ENCODE measurements at regions not wholly inside any gene's neighbourhood (a gene's known extent, or its start where the extent isn't known, plus 50 kb on each side); places are given as distances from the start of the nearest gene placed in this dataset.

DNA sequence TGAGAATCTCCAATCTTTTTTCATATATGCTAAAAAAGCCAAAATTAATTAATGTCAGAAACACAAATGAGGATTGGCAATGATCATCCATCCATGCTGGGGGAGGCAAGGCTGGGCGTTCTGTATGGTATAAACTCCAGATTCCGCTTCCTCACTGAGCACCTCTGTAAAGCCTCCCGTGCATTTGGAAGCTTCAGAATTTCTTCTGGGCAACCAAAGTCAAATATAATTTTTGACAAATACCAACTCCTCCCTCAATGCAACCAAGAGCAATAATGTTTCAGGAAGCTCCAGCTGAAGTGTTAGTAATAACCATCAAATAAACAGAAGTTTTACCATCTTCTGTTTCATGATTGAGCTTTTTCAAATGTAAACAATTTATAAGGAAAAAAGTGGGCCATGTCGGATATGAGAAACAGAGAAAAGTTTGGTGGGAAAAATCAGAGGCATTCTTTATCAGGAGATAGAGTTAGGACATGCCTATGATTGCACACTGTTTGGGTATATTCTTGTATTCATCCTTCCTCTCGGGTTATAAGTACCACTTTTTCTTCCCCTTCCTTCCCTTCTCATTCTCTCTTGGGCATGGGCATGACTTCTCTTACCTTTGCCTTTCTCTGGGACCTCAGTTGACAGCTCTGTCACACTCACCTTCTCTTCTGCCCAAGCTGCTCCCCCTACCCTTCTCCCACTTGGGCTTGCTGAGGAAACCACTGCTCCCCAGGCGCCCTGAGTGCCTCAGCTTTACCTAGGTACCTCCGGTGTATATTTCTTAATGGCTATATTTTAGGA is 149.5 kb upstream of the ZEB2 start:
- H3K27ac Mint-ChIP-seq, result no peak overlapping the region

DNA sequence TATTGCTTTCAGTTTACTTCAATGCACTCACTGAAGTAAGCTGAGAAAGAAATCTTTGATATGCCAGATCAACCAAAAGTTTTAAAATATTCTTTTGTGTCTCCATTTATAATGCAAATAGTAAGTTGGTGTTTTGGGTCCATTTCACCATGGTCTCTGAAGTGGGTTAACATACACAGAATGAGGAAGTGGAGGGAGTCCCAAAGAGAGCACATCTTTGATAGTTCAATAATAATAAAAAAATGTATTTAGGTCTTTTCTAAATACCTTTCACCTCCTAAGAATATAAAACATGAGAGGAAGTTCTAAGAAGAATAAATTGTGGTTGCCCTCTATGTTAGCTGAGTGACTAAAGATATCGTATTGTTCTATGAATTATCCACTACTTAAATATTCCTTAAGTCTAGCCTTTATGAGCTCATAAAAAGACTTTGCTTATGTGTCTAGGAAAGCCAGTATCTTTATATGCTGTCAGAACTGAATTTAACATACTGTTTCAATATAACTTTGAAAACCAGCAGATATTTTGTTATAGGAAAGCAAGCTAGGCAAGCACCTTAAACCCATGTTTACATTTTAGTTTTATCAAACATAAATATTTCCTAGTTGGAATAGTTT is 148.7 kb upstream of the ZEB2 start:
- Mint-ChIP-seq H3K36me3 (no peaks in the 10 kb centered on the region), H3K9me3 (no peaks in the 10 kb centered on the region), H3K4me3 (no peak overlapping the region), H3K27me3 (peaks cover 5% of the 10 kb centered on the region), H3K27ac (no peak overlapping the region), H3K4me1 (ENCODE audit: low read depth) (no peaks in the 10 kb centered on the region)
- CTCF ChIA-PET, result no interaction called here
- no peak for DNase-seq
- POLR2A ChIA-PET, result no interaction called here
- intact Hi-C loops (cut with micrococcal nuclease), result no loop called here

More for the DNA sequence above, 149.5 kb upstream of the ZEB2 start:
- intact Hi-C loops (cut with micrococcal nuclease), result no loop called here
- H3K27me3 Mint-ChIP-seq, result peaks cover 5% of the 10 kb centered on the region
- no peaks in the 10 kb centered on the region for H3K9me3 Mint-ChIP-seq
- H3K4me3 Mint-ChIP-seq, result no peak overlapping the region
- DNase-seq, result no peak
- H3K4me1 Mint-ChIP-seq (ENCODE audit: low read depth), result no peaks in the 10 kb centered on the region
- ChIA-PET POLR2A (no interaction called here), CTCF (no interaction called here)
- H3K36me3 Mint-ChIP-seq, result no peaks in the 10 kb centered on the region

DNA sequence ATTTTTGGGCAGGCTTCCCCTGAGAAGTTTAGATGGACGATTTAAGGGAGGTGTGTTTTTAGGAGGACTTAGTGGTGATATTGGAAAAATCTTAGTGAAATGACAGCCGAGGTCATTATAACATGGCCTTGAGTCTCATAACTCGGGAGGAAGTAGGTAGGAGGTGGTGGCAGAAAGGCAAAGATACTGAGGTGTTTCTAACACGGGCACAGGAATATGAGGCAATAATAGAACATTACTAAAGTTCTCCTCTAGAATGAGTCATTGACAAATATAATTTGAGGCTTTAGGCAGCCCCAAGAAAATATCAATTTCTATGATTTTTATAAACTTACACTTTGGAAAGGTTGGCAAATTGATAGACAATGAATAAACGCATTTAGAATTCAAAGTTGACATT is 146.1 kb upstream of the ZEB2 start:
- Mint-ChIP-seq H3K4me1 (ENCODE audit: low read depth) (no peaks in the 10 kb centered on the region), H3K36me3 (no peaks in the 10 kb centered on the region), H3K27me3 (peaks cover 5% of the 10 kb centered on the region), H3K4me3 (no peak overlapping the region), H3K9me3 (no peaks in the 10 kb centered on the region), H3K27ac (no peak overlapping the region)
- ChIA-PET CTCF (no interaction called here), POLR2A (no interaction called here)
- no peak for DNase-seq
- intact Hi-C loops (cut with micrococcal nuclease), result no loop called here

DNA sequence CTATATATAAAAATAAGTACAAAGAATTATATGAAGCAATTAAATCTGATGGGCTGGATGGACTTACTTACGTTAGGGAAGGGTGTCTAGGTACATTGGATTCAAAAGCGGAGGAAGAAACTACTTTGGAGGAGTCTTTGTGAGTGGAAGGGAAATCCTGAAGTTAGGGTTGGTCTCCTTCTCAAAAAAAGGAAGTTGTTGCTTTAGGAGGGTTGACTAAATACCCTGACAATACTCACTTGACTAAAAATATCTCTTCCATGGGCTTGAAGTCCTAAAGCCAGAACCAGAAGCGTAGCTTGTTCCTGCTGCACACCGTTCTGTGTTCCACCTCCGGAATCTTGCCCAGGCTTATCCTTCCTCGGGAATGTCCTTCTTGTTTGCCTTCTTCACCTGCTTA is 143.3 kb upstream of the ZEB2 start:
- no peaks in the 10 kb centered on the region for H3K36me3 Mint-ChIP-seq
- DNase-seq, result no peak
- H3K4me3 Mint-ChIP-seq, result no peak overlapping the region
- H3K27me3 Mint-ChIP-seq, result peaks cover 3% of the 10 kb centered on the region
- no peak overlapping the region for H3K27ac Mint-ChIP-seq
- no peaks in the 10 kb centered on the region for H3K4me1 Mint-ChIP-seq (ENCODE audit: low read depth)
- ChIA-PET CTCF (no interaction called here), POLR2A (no interaction called here)
- intact Hi-C loops (cut with micrococcal nuclease), result no loop called here
- H3K9me3 Mint-ChIP-seq, result no peaks in the 10 kb centered on the region

DNA sequence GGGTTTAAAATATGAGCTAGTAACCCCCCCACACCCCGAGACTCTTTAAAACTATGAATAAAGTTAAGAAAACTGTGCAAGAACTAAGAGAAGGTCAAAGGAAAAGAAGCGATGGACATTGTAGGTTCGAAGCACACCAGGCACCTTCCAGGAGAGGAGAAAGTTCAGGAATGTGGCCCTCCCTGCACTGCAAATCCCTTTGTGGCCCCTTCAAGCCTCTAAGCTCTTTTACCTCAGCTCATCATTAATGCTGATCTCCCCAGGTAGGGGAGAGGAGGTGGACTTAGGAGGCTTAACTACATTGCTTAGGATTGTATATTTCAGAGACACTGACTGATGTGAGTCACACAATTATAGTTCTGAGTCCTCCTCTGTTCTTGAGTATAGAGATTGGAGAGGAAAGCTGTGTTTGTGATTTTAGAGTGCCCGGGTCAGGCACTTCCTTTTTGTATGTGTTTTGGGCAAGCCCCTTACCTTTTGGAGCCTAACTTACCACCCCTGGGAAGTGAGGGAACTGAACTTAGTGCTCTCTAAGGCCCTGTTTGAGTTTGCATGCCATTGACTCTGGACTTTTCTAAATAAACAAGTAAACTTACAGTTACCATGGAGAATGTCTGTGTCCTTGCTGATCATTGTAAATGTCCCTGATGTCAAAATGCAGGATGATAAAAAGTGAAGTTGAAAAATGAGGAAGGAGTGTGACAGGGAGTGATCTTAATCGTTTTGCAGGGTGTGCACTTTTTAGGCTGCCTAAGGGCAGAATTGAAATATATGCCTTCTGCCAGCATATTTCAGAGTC is 140.8 kb upstream of the ZEB2 start:
- H3K27me3 Mint-ChIP-seq, result peaks cover 3% of the 10 kb centered on the region
- CTCF ChIA-PET, result no interaction called here
- H3K27ac Mint-ChIP-seq, result no peak overlapping the region
- no peak for DNase-seq
- H3K36me3 Mint-ChIP-seq, result no peaks in the 10 kb centered on the region
- no peaks in the 10 kb centered on the region for H3K9me3 Mint-ChIP-seq
- H3K4me1 Mint-ChIP-seq (ENCODE audit: low read depth), result no peaks in the 10 kb centered on the region
- H3K4me3 Mint-ChIP-seq, result no peak overlapping the region
- POLR2A ChIA-PET, result no interaction called here
- intact Hi-C loops (cut with micrococcal nuclease), result no loop called here

DNA sequence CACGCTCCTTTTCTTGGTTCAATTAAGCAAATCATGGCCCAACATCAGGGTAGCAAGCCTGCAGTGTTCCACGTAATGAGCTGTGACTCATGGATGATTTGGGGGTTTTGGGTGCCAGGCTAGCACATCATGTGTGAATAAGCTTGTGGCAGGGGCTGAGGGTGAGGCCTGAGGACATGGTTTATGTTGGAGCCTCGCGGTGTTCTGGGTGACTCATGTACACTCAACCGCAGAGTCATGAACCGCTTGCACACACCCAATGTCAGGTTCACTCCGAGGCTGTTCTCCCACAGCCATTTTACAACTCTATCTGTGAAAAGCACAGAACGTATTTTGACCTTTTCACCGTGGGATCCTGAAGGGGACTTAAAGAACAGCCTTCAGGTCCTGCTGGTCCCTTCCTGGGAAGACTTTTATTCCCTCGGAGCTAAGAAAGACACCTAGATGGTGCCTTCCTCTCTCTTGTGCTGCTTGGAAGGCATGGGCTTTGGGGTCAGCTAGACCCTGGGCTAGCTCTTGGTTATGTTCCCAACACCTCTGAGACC is 139.9 kb upstream of the ZEB2 start:
- Mint-ChIP-seq H3K4me3 (no peak overlapping the region), H3K4me1 (ENCODE audit: low read depth) (no peaks in the 10 kb centered on the region), H3K27me3 (peaks cover 3% of the 10 kb centered on the region), H3K36me3 (no peaks in the 10 kb centered on the region), H3K9me3 (no peaks in the 10 kb centered on the region), H3K27ac (no peak overlapping the region)
- ChIA-PET POLR2A (no interaction called here), CTCF (no interaction called here)
- DNase-seq, result peak; percentile 56
- intact Hi-C loops (cut with micrococcal nuclease), result no loop called here

DNA sequence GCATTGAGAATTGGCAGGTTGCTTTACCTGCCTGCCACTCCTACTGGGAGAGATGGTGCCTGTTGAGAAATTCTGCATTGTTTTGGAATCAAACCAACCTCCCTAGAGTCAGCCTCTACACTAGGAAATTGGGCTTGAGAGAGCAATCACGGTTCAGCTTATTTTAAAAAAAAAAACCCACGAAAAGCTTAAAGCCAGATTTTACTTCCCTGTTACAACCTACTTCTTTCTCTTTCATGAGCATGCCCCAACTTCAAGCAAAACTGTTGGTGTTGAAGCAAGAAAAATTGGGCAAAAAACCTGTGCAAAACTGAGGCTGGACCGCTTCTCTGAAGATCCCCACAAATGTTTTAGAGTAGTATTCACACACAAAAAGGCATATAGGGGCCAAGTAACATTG is 134.6 kb upstream of the ZEB2 start:
- CTCF ChIA-PET, result no interaction called here

DNA sequence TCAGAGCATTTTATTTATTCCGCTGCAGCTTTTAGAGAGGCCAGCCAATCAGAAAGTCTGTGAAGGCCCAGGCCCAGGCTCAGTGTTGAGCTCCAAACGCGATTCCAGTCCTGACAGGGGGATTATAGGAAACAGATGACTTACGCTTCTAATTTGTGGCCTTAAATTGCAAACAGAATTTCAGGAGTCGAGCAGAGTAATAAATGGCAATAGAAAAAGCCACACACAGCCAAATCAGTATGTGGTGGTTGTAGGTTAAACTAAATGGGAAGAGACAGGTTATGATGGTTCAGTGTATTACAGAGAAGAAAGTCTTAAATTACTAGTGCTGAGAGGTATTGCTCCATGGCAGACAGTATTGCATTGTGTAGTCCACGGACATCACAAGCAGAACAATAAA is 131.0 kb upstream of the ZEB2 start:
- Mint-ChIP-seq H3K27me3 (peaks cover 2% of the 10 kb centered on the region), H3K9me3 (no peaks in the 10 kb centered on the region), H3K4me1 (ENCODE audit: low read depth) (no peaks in the 10 kb centered on the region), H3K36me3 (no peaks in the 10 kb centered on the region), H3K4me3 (no peak overlapping the region), H3K27ac (no peak overlapping the region)
- ChIA-PET CTCF (interaction anchor here (0.6 kb wide), 1 partner anchor 26 kb away, joined by 4 read pairs; no protein-coding TSS in a partner anchor), POLR2A (interaction anchor here (0.7 kb wide), 1 partner anchor 57 kb away, joined by 3 read pairs; no protein-coding TSS in a partner anchor)
- DNase-seq, result no peak
- intact Hi-C loops (cut with micrococcal nuclease), result no loop called here

More for the DNA sequence above, 134.6 kb upstream of the ZEB2 start:
- POLR2A ChIA-PET, result no interaction called here
- DNase-seq, result no peak
- no peak overlapping the region for H3K4me3 Mint-ChIP-seq
- intact Hi-C loops (cut with micrococcal nuclease), result no loop called here
- no peaks in the 10 kb centered on the region for H3K4me1 Mint-ChIP-seq (ENCODE audit: low read depth)
- no peaks in the 10 kb centered on the region for H3K9me3 Mint-ChIP-seq
- peaks cover 2% of the 10 kb centered on the region for H3K27me3 Mint-ChIP-seq
- no peak overlapping the region for H3K27ac Mint-ChIP-seq
- no peaks in the 10 kb centered on the region for H3K36me3 Mint-ChIP-seq

DNA sequence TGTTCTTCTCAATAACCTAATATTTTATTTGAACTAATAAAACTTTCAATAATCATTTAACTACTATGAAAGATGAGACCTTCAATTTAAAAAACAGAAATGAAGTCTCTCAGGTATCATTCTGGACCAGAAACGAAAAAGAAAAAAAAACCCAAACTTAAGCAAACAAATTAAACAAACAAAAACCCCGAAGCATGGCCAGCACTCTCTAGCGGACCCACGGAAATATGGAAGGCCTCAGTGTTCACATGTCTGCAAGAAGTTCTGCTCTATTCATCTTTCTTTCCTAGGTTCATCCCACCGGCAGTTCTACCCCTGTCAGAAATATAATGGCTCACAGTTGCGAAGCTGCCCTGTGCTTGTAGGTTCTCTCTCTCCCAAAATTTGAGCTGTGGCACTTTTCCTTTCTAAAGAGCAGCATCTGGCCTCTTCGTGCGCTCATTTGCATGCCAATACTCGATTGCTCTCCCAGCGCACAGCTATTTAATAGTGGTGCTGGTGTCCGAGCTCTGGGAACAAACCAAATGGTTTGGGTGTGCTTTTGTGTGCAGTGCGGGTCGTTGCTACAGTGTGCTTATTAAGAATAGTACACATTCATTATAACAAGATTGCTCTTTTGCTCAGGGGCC is 129.0 kb upstream of the ZEB2 start:
- Mint-ChIP-seq H3K4me3 (no peak overlapping the region), H3K9me3 (no peaks in the 10 kb centered on the region), H3K4me1 (ENCODE audit: low read depth) (no peaks in the 10 kb centered on the region), H3K27ac (no peak overlapping the region), H3K27me3 (no peaks in the 10 kb centered on the region), H3K36me3 (no peaks in the 10 kb centered on the region)
- no peak for DNase-seq
- CTCF ChIA-PET, result no interaction called here
- intact Hi-C loops (cut with micrococcal nuclease), result no loop called here
- POLR2A ChIA-PET, result no interaction called here

DNA sequence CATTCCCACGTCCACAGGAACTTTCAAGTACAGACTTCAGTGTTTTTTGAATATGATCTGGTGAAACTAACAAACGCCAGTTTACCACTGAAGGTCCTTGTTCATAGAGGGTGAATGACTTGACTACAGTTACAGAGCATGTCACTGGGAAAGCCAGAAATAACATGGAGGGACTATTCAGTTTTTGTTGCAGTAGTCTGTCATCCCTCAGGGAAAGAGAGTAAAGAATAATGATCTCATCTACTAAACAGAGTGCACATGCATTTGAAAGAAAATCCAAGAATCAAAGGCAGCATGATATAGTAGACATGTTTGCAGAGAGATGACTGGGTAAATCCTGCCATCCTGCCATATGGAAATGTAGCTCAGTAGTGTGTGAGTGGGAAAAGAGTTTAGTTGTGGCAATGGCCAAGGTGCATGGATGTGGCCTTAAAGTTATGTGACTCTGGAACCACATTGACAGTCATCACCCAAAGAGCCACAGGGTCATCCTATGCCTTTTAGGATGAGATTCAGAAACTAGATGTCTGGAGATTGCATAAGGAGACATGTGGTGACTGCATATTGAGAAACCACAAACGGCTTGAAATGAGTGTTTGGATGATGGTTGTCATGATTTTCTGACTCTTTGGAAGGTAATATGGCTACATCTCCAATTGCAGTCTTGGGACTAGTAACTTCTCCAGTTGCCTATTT is 125.3 kb upstream of the ZEB2 start:
- Mint-ChIP-seq H3K4me1 (ENCODE audit: low read depth) (no peaks in the 10 kb centered on the region), H3K36me3 (no peaks in the 10 kb centered on the region), H3K9me3 (no peaks in the 10 kb centered on the region), H3K4me3 (no peak overlapping the region), H3K27me3 (peaks cover 3% of the 10 kb centered on the region), H3K27ac (no peak overlapping the region)
- ChIA-PET CTCF (no interaction called here), POLR2A (no interaction called here)
- no peak for DNase-seq
- intact Hi-C loops (cut with micrococcal nuclease), result loop anchor here (2.0 kb wide), 1 partner anchor 914 kb away; no protein-coding TSS in a partner anchor

DNA sequence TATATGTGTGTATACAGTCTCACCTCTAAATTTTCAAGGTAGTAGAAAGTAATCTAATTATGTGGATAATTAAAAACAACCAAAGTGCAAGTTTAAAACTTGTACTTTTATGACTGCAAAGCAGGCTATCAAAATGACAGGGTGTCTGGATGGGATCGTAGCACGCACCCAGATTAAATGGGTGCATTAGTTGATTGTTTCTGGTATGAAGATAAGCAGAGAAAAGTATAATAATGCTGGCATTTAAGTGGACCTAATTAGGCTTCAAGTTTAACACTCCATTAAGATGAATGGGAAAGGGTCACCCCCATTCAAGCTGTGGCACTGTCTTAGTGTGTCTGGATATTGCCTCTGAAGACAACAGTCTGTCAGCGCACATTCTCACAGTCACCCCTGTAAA is 124.6 kb upstream of the ZEB2 start:
- POLR2A ChIA-PET, result no interaction called here
- no peaks in the 10 kb centered on the region for H3K36me3 Mint-ChIP-seq
- DNase-seq, result no peak
- no peak overlapping the region for H3K4me3 Mint-ChIP-seq
- CTCF ChIA-PET, result no interaction called here
- peaks cover 3% of the 10 kb centered on the region for H3K27me3 Mint-ChIP-seq
- H3K9me3 Mint-ChIP-seq, result no peaks in the 10 kb centered on the region
- H3K27ac Mint-ChIP-seq, result no peak overlapping the region
- no peaks in the 10 kb centered on the region for H3K4me1 Mint-ChIP-seq (ENCODE audit: low read depth)
- intact Hi-C loops (cut with micrococcal nuclease), result loop anchor here (2.0 kb wide), 1 partner anchor 914 kb away; no protein-coding TSS in a partner anchor
